ENCODE measurements at regions not wholly inside any gene's neighbourhood (a gene's known extent, or its start where the extent isn't known, plus 50 kb on each side); places are given as distances from the start of the nearest gene placed in this dataset.

GRCh38 chr3:164927728-164928127, 150.6 kb downstream of the SI start:
- CTCF ChIA-PET = no interaction called here
- intact Hi-C loops (cut with micrococcal nuclease; ENCODE audit: unreplicated experiment) = no loop called here
- Histone ChIP-seq H3K27ac (ENCODE audit: low read depth, low read length, poor library complexity, severe bottlenecking) (no peak overlapping the region), H3K27me3 (replicated peaks; ENCODE audit: insufficient read depth, low read depth, low read length, poor library complexity) (no peaks in the 10 kb centered on the region), H3K36me3 (ENCODE audit: insufficient read depth, low read length, poor library complexity, severe bottlenecking) (no peaks in the 10 kb centered on the region), H3K4me3 (ENCODE audit: low read depth, low read length, poor library complexity, severe bottlenecking) (no peak overlapping the region), H3K9me3 (ENCODE audit: low read depth, low read length, poor library complexity, severe bottlenecking) (no peaks in the 10 kb centered on the region), H3K4me1 (ENCODE audit: insufficient read depth, low read length, poor library complexity, severe bottlenecking) (no peaks in the 10 kb centered on the region)
- no peak for TF ChIP-seq EZH2 (IDR thresholded peaks at IDR 0.05; ENCODE audit: borderline replicate concordance, low read depth, low read length, poor library complexity, severe bottlenecking)
- TF ChIP-seq CTCF (conservative IDR thresholded peaks at IDR 0.05; ENCODE audit: low read depth, low read length) = no peak
- no peak for DNase-seq (ENCODE audit: low spot score)
- no TSS peak for BruUV-seq (replicated peaks)
- POLR2A ChIA-PET (ENCODE audit: low non-redundant PET) = no interaction called here

GRCh38 chr3:164918905-164919304, 159.4 kb downstream of the SI start:
- POLR2A ChIA-PET (ENCODE audit: low non-redundant PET) = no interaction called here

GRCh38 chr3:164912916-164913315, 165.4 kb downstream of the SI start:
- no peaks in the 10 kb centered on the region for H3K27me3 ChIP-seq (replicated peaks; ENCODE audit: insufficient read depth, low read depth, low read length, poor library complexity)
- BruUV-seq (replicated peaks) = no TSS peak
- CTCF ChIA-PET = no interaction called here

More at GRCh38 chr3:164918905-164919304, 159.4 kb downstream of the SI start:
- DNase-seq (ENCODE audit: low spot score) = no peak
- Histone ChIP-seq H3K27me3 (replicated peaks; ENCODE audit: insufficient read depth, low read depth, low read length, poor library complexity) (no peaks in the 10 kb centered on the region), H3K36me3 (ENCODE audit: insufficient read depth, low read length, poor library complexity, severe bottlenecking) (no peaks in the 10 kb centered on the region), H3K4me3 (ENCODE audit: low read depth, low read length, poor library complexity, severe bottlenecking) (no peak overlapping the region), H3K27ac (ENCODE audit: low read depth, low read length, poor library complexity, severe bottlenecking) (no peak overlapping the region), H3K4me1 (ENCODE audit: insufficient read depth, low read length, poor library complexity, severe bottlenecking) (no peaks in the 10 kb centered on the region), H3K9me3 (ENCODE audit: low read depth, low read length, poor library complexity, severe bottlenecking) (no peaks in the 10 kb centered on the region)
- no TSS peak for BruUV-seq (replicated peaks)
- TF ChIP-seq CTCF (conservative IDR thresholded peaks at IDR 0.05; ENCODE audit: low read depth, low read length) (no peak), EZH2 (IDR thresholded peaks at IDR 0.05; ENCODE audit: borderline replicate concordance, low read depth, low read length, poor library complexity, severe bottlenecking) (no peak)
- CTCF ChIA-PET = no interaction called here
- intact Hi-C loops (cut with micrococcal nuclease; ENCODE audit: unreplicated experiment) = no loop called here

More at GRCh38 chr3:164912916-164913315, 165.4 kb downstream of the SI start:
- Histone ChIP-seq H3K4me1 (ENCODE audit: insufficient read depth, low read length, poor library complexity, severe bottlenecking) (no peaks in the 10 kb centered on the region), H3K9me3 (ENCODE audit: low read depth, low read length, poor library complexity, severe bottlenecking) (no peaks in the 10 kb centered on the region), H3K27ac (ENCODE audit: low read depth, low read length, poor library complexity, severe bottlenecking) (no peak overlapping the region), H3K4me3 (ENCODE audit: low read depth, low read length, poor library complexity, severe bottlenecking) (no peak overlapping the region), H3K36me3 (ENCODE audit: insufficient read depth, low read length, poor library complexity, severe bottlenecking) (no peaks in the 10 kb centered on the region)
- no peak for DNase-seq (ENCODE audit: low spot score)
- POLR2A ChIA-PET (ENCODE audit: low non-redundant PET) = no interaction called here
- TF ChIP-seq EZH2 (IDR thresholded peaks at IDR 0.05; ENCODE audit: borderline replicate concordance, low read depth, low read length, poor library complexity, severe bottlenecking) = no peak
- no peak for TF ChIP-seq CTCF (conservative IDR thresholded peaks at IDR 0.05; ENCODE audit: low read depth, low read length)
- intact Hi-C loops (cut with micrococcal nuclease; ENCODE audit: unreplicated experiment) = no loop called here

Data from A673 (cell line).